DMS114 treated with DMSO at 0.1 percent for 48 hours (cell line): ENCODE measurements at regions not wholly inside any gene's neighbourhood (a gene's known extent, or its start where the extent isn't known, plus 50 kb on each side); places are given as distances from the start of the nearest gene placed in this dataset.
"Not testable (repeated sequence)": the region's sequence is repeated elsewhere in the genome, so short reads cannot be mapped to it uniquely, and the experiment has no call there.

Source experiments
- DNase-seq: peaks from one replicate; lab custom pipeline; 2025; ENCODE audit not compliant: unreplicated experiment; lab: John Stamatoyannopoulos, UW

- no peak for DNase-seq
Measured at GRCh38 chr18:34350778-34351177, 126.1 kb upstream of the NOL4 start.

GRCh38 chr18:34352385-34353163, 127.9 kb upstream of the NOL4 start:
- DNase-seq, result no peak

DNA sequence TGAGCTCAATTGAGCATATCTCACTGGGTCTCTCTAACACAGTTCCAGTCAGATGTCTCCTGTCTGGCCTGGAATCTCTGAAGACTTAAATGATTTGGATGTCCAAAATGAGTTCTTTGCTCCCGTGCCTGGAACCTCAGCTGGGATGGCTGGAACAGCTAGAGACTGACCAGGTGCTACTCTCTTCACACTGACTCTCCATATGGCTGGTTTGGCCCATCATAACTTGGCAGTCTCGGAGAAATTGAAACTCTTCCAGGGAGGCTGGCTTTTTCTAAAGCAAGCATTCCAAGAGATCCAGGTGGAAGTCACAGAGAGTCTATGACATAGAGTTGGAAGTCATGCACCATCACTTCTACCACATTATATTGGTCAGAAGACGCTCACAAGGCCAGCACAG, 129.6 kb upstream of the NOL4 start:
- no peak for DNase-seq

DNA sequence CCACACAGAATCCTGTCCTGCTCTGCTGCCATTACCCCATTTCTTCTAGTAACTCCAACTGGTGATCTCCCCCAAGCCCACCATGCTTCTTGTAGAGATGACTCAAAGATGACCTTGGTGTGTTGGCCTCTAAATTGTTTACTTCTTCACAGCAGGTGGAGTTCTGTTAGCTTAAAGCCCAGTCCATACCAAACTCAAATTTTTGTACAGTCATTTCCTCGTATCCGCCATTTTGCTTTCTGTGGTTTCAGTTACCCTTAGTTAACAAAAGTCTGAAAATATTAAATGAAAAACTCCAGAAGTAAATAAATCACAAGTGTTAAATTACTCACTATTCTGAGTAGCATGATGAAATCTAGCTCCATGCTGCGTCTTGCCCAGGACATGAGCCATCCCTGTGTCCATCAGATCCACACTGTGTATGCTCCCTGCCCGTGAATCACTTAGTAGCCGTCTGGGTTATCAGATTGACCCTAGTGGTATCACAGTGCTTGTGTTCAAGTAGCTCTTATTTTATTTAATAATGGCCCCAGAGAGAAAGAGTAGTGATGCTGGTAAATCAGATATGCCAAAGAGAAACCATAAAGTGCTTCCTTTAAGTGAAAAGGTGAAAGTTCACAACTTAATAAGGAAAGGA, 133.3 kb upstream of the NOL4 start:
- DNase-seq, result no peak

GRCh38 chr18:34358923-34359322, 134.2 kb upstream of the NOL4 start:
- DNase-seq, result no peak

GRCh38 chr18:34364699-34365098, 140.0 kb upstream of the NOL4 start:
- no peak for DNase-seq

DNA sequence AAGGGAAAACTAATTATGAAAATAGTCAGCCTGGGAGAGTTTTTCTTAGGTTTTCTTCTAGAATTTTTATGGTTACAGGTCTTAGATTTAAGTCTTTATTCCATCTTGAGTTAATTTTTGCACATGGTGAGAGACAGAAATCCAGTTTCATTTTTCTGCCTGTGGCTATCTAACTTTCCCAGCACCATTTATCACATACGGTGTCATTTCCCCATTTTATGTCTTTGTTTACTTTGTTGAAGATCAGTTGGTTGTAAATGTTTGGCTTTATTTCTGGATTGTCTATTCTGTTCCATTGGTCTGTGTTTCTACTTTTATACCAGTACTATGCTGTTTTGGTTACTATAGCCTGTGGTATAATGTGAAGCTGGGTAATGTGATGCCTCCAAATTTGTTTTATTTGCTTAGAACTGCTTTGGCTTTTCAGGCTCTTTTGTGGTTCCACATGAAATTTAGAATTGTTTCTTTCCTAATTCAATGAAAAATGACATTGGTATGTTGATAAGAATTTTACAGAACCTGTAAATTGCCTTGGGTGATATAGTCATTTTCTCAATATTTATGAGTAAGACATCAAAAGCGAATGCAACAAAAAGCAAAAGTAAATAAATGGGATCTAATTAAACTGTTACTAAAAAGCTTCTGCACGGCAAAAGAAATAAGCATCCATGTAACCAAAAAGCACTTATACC, 146.1 kb upstream of the NOL4 start:
- DNase-seq, result no peak

DNA sequence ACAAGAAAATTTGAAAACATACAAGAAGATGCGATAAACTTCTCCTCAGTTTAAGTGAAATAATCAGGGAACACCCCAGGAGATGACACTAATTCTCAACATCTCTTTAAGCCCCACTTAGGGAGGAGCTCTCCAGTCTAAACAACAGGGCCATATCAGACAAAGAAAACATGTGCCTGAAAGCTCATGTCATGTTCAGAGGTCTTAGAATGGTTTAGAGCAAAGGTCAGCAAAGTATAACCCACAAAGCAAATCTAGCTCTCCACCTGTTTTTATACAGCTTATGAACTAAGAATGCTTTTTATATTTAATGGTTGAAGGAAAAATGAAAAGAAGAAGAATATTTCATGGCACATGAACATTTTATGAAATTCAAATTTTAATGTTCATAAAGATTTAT, 155.6 kb upstream of the NOL4 start:
- DNase-seq, result no peak

DNA sequence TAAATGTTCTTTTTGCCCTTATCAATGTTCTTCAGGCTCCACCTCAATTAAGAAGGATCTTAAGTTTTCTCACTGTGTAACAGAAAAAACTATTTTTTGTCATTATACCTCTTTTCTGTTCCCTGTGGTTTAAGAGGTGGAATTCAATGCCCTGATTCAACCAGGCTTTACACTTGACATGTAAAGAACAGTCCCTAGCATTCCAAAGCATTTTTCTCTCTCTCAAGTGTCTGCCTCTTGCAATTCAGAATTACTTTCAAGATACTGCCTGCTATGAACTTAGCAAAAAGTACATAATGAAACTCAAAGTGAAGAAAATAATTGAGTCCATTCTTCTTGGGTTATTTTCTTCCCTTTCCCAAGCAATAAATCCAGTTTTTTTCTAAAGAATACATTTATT, 160.6 kb upstream of the NOL4 start:
- DNase-seq, result no peak

- DNase-seq, result no peak
Measured at GRCh38 chr18:34386803-34387202, 162.1 kb upstream of the NOL4 start.

DNA sequence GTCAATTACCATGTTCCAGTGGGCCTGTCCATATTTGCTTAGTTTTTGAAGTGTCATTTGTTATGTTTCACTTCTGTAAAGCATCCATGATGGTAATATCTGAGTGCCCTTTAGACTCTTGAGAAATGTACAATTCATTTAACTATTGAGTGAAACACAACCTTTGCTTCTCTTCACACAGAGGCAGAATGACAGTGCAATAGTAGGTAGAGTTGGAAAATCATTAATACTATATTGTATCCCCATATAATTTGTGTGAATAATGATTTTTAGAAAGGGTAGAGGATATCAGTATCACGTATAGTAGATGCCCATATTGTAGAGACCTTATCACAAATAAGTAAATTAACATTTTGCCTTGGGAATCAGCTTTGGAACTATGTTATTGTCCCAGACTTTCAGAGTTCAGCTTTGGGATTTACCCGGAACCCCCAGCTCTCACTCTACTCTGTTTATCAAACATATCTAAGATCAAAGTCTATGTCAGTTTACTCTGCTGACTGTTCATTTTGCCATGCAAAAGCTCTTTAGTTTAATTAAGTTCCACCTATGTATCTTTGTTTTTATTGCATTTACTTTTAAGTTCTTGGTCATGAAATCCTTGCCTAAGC, 172.7 kb upstream of the NOL4 start:
- no peak for DNase-seq

DNA sequence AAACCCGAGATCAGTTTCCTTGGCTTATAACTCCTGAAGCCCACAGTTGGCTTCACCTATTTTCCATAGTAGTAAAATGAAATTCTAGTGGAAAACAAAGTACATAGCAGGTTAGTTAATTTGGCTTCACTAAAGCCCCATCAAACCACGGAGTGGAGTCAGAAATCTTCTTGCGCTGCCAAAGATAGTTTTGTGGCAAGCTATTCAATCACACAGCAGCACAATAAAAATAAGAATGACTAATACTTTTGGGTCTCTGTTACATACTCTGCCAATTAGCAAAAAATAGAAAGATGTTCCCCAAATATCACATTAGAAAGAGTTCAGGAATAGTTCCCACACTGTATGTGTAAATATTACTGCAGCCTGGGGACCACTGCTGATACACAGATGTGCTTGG, 175.2 kb upstream of the NOL4 start:
- no peak for DNase-seq

DNA sequence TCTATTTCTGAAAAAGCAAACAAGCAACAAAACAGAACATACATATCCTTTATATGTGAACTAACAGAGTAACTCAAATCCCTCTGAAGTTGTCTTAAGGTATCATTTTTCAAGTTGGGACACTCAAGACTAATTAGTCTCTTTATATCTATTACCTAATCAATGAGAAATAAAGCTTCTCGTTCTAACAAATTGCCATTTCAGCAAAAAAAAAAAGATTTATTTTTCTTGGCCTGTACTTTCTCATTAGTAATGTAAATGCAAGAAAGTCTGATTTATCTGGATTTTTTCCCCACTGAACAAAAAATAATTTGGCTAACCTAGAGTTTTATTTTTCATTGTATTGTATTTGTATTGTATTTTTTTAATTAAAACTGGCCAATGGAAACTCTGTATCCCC, 176.1 kb upstream of the NOL4 start:
- no peak for DNase-seq

GRCh38 chr18:34401775-34402174, 177.1 kb upstream of the NOL4 start:
- no peak for DNase-seq

DNA sequence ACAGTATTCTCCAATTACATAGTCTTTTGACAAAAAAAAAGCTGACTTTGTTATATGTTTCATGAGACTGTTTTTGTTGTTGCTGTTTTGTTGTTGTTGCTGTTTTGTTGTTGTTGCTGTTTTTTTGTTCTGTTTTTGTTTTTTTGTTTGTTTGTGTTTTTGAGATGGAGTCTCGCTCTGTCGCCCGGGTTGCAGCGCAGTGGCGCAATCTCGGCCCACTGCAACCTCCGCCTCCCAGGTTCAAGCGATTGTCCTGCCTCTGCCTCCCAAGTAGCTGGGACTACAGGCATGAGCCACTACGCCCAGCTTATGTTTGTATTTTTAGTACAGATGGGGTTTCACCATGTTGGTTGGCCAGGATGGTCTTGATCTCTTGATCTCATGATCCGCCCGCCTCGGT, 182.8 kb upstream of the NOL4 start:
- not testable (repeated sequence) for DNase-seq

- no peak for DNase-seq
Measured at GRCh38 chr18:34411952-34412351, 187.2 kb upstream of the NOL4 start.

GRCh38 chr18:34431042-34431441, 206.3 kb upstream of the NOL4 start:
- no peak for DNase-seq

- no peak for DNase-seq
Measured at GRCh38 chr18:34444622-34445021, 219.9 kb upstream of the NOL4 start.

DNA sequence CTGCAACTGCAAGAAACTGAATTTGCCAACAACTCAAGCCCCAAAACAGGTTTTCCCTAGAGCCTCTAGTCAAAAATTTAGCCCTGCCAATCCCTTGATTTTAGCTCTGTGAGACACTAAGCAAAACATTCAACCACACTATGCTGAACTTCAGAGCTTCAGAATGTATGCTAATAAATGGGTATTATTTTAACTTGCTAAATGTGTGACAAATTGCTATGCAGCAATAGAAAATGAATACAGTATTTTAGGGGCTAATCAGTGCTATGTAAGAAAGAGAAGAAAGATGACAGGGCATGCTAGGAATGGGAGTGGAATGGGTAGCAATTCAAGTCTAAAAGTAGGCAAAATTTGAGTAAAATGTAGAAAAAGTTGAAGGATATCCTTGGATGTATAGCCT, 223.9 kb upstream of the NOL4 start:
- no peak for DNase-seq

DNA sequence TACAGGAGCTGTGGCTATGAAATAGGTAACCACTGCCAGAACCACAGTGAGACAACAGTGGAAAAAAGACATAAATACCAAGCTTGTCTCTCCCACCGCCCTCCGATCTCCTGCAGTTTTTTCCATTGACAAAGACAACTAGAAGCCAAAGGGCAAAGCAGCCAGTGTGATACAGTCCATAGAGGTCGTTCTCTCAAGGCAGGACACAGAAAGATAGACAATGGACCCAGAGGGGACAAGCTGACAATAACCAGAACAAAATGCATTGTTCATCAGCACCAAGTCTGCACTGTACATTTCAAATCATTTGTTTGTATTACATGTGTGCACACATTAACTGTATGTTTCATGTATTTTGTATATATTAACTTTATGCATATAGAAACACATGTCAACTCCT, 233.0 kb upstream of the NOL4 start:
- DNase-seq, result no peak

GRCh38 chr18:34458410-34458977, 233.8 kb upstream of the NOL4 start:
- DNase-seq, result no peak

DNA sequence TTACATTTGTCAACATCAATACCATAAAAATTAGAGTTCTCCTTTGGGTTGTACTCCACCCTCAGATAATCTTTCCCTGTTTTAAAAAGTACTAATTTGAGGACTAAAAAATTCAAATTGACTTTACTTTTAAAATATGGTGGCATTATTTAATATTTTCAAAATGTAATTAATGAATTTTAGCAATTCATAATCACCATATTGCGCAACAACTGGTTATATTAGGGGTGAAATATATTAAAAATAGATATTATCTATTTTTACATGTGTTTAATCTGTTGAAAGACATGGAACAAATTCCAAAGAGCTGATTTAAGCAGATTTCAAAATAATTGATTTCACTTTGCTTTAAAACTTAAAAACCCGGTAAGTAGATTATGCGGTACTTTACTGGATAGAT, 236.6 kb upstream of the NOL4 start:
- no peak for DNase-seq
